ENCODE measurements at regions not wholly inside any gene's neighbourhood (a gene's known extent, or its start where the extent isn't known, plus 50 kb on each side); places are given as distances from the start of the nearest gene placed in this dataset.

- TF ChIP-seq CTCF (IDR thresholded peaks at IDR 0.05; ENCODE audit: low read depth, low read length, poor library complexity, severe bottlenecking) (no peak), EZH2phosphoT487 (IDR thresholded peaks at IDR 0.05; ENCODE audit: borderline replicate concordance, low read length) (no peak)
These were observed 579.7 kb downstream of the SPRY1 start for GRCh38 chr4:123976285-123976684.

Data from DOHH2 (cell line).